K562 (cell line): ENCODE measurements at regions not wholly inside any gene's neighbourhood (a gene's known extent, or its start where the extent isn't known, plus 50 kb on each side); places are given as distances from the start of the nearest gene placed in this dataset.

ENCODE experiments used
- ATAC-seq: fragments of 200-7000 bp; cut with Tn5 transposase; 3 replicates; pipeline ENCODE4 v1.9.1; 2020; ENCODE audit warnings: moderate library complexity
- BruUV-seq: library from RNA; stranded (reverse); fragments of 400-500 nt; replicated peaks from 2 replicates; lab custom pipeline; 2021; lab: Mats Ljungman, UMichigan
- CTCF ChIA-PET: fragments of 300-600 bp; formaldehyde crosslinking; extraction: SDS; loops from one replicate; lab custom pipeline; 2021; ENCODE audit warnings: low intra/inter-chr PET ratio; lab: Yijun Ruan, JAX
- POLR2A ChIA-PET: fragments of 300-600, 350-650 bp; sonication (Branson Sonifier 250); formaldehyde crosslinking; extraction: SDS; loops from one replicate; lab custom pipeline; 2021; ENCODE audit warnings: antibody characterized with exemption, inconsistent platforms; lab: Yijun Ruan, JAX
- DNase-seq, 4 experiments: peaks; one replicate each; pipeline versions ENCODE4 v3.0.0 to v3.0.0-alpha.2; 2011 to 2018; ENCODE audit warnings: low spot score in 3 of 4, mixed read lengths in 3 of 4; ENCODE audit errors: extremely low read depth in 1 of 4
- FAIRE-seq: peaks from 2 replicates; lab custom pipeline; 2011; peaks lifted over from hg19 to GRCh38; lab: Jason Lieb, UNC
- H2AFZ ChIP-seq: 2 replicates; pipeline ENCODE4 v1.6.0; 2011; ENCODE audit warnings: low read depth, low read length, control low read depth, inconsistent platforms
- H3K27ac ChIP-seq: fragments of 200-600 bp; 3 replicates; pipeline ENCODE4 v1.8.0; 2011; ENCODE audit warnings: low read depth, mild to moderate bottlenecking, control low read depth, inconsistent platforms, low read length, moderate library complexity, mixed read lengths; ENCODE audit errors: extremely low read depth
- H3K27me3 ChIP-seq, 2 experiments: fragments of 300-600 bp in 1 of 2; 2 replicates in 1 of 2; 3 replicates in 1 of 2; pipeline versions ENCODE4 v1.6.0 to v1.8.0; 2011; ENCODE audit warnings: inconsistent platforms in 2 of 2, low read length in 2 of 2, mild to moderate bottlenecking in 1 of 2, mixed read lengths in 1 of 2, moderate library complexity in 1 of 2; ENCODE audit not compliant: control insufficient read depth in 2 of 2, insufficient read depth in 2 of 2
- H3K36me3 ChIP-seq: fragments of 300-600 bp; 3 replicates; pipeline ENCODE4 v1.8.0; 2011; ENCODE audit warnings: mild to moderate bottlenecking, low read length, inconsistent platforms; ENCODE audit not compliant: control insufficient read depth, insufficient read depth
- H3K4me1 ChIP-seq, 2 experiments: fragments of 200-600 bp in 1 of 2; replicated peaks in 1 of 2; 2 replicates in 1 of 2; 3 replicates in 1 of 2; pipeline versions ENCODE4 v1.5.1 to v1.8.0; 2011; ENCODE audit warnings: inconsistent platforms in 2 of 2, low read length in 2 of 2, mild to moderate bottlenecking in 1 of 2, mixed read lengths in 1 of 2, moderate library complexity in 1 of 2; ENCODE audit not compliant: control insufficient read depth in 2 of 2, insufficient read depth in 2 of 2
- H3K4me2 ChIP-seq: 2 replicates; pipeline ENCODE4 v1.6.1; 2011; ENCODE audit warnings: low read length, control low read depth, inconsistent platforms, mixed read lengths; ENCODE audit not compliant: insufficient read depth
- H3K4me3 ChIP-seq: fragments of 200-600 bp; sonication (generic), shearing (Covaris generic); 2 replicates; pipeline ENCODE4 v1.5.1; 2016; ENCODE audit warnings: control low read depth, inconsistent platforms
- H3K79me2 ChIP-seq: fragments of 200-600 bp; 3 replicates; pipeline ENCODE4 v1.8.0; 2011; ENCODE audit warnings: low read length, inconsistent platforms; ENCODE audit not compliant: control insufficient read depth, insufficient read depth
- H3K9ac ChIP-seq, 2 experiments: 2 replicates each; pipeline versions ENCODE4 v1.6.0 to v1.6.1; 2011; ENCODE audit warnings: low read depth in 2 of 2, low read length in 2 of 2, control low read depth in 1 of 2, inconsistent platforms in 1 of 2, mild to moderate bottlenecking in 1 of 2, mixed read lengths in 1 of 2; ENCODE audit not compliant: insufficient read depth in 1 of 2
- H3K9me1 ChIP-seq: one replicate; pipeline ENCODE4 v1.6.0; 2011; ENCODE audit warnings: inconsistent platforms, mild to moderate bottlenecking, low read length, moderate library complexity; ENCODE audit not compliant: control insufficient read depth, insufficient read depth
- H3K9me3 ChIP-seq: replicated peaks from 2 replicates; pipeline ENCODE4 v1.5.1; 2011; ENCODE audit warnings: low read depth, low read length, inconsistent platforms; ENCODE audit not compliant: control insufficient read depth, insufficient read depth
- H4K20me1 ChIP-seq: replicated peaks from 2 replicates; pipeline ENCODE4 v1.6.1; 2011; ENCODE audit warnings: low read length, inconsistent platforms, mixed read lengths; ENCODE audit not compliant: control insufficient read depth, insufficient read depth
- CHD2 ChIP-seq: IDR thresholded peaks from 2 replicates; pipeline ENCODE4 v1.6.1; 2011; ENCODE audit warnings: low read depth, low read length
- CUX1 ChIP-seq: fragments of 200-800 bp; sonication (Bioruptor generic); IDR thresholded peaks from 2 replicates; pipeline ENCODE4 v1.6.1; 2016; ENCODE audit warnings: missing genetic modification characterization, missing compliant biosample characterization
- DIDO1 ChIP-seq: fragments of 450-650 bp; IDR thresholded peaks from 2 replicates; pipeline ENCODE4 v1.6.1; 2016; ENCODE audit warnings: low read depth, missing biosample characterization, missing genetic modification characterization
- ELK1 ChIP-seq: sonication (generic); formaldehyde crosslinking; IDR thresholded peaks from 2 replicates; pipeline ENCODE4 v1.8.1; 2022; ENCODE audit warnings: missing genetic modification reagents
- MEIS2 ChIP-seq: fragments of 450-650 bp; IDR thresholded peaks from 2 replicates; pipeline ENCODE4 v1.6.1; 2014; ENCODE audit warnings: mild to moderate bottlenecking; ENCODE audit not compliant: partially characterized antibody
- NFATC3 ChIP-seq: fragments of 450-650 bp; IDR thresholded peaks from 2 replicates; pipeline ENCODE4 v1.6.1; 2017; ENCODE audit warnings: mild to moderate bottlenecking
- NR2C1 ChIP-seq, 2 experiments: fragments of 450-650 bp; IDR thresholded peaks; 2 replicates each; pipeline ENCODE4 v1.6.1; 2017; ENCODE audit warnings: mild to moderate bottlenecking in 2 of 2, antibody characterized with exemption in 1 of 2, inconsistent platforms in 1 of 2, missing compliant biosample characterization in 1 of 2, missing genetic modification characterization in 1 of 2
- TAF7 ChIP-seq: fragments of 450-650 bp; IDR thresholded peaks from 2 replicates; pipeline ENCODE4 v1.6.1; 2016; ENCODE audit warnings: missing genetic modification characterization, missing compliant biosample characterization
- TARDBP ChIP-seq: fragments of 450-650 bp; IDR thresholded peaks from 2 replicates; pipeline ENCODE4 v1.6.1; 2016
- ZNF316 ChIP-seq: fragments of 450-650 bp; IDR thresholded peaks from 2 replicates; pipeline ENCODE4 v1.6.1; 2016
- WGBS: fragments of 100-300 bp; shearing (Covaris generic); methylation state at CpG from one replicate; pipeline ENCODE4 v1.1.6; 2016; ENCODE audit warnings: low coverage, mixed read lengths; ENCODE audit not compliant: insufficient coverage; ENCODE audit errors: missing lambda C conversion rate; 5-methylcytosine and 5-hydroxymethylcytosine counted together
- in situ Hi-C: fragments of 300-500 bp; cut with MboI; formaldehyde crosslinking; loops from 4 replicates; pipeline ENCODE4 v1.15.0; 2018; ENCODE audit warnings: inconsistent platforms, mixed read lengths
- intact Hi-C: fragments of 100-400 bp; cut with micrococcal nuclease; formaldehyde crosslinking; loops from 2 replicates; pipeline ENCODE4 v1.14.2; 2022
- TF ChIP-seq, protein P1 (sequence below): IDR thresholded peaks from 2 replicates; pipeline ENCODE4 v1.6.1; 2014; ENCODE audit warnings: antibody characterized with exemption
- TF ChIP-seq, protein P2 (sequence below), 2 experiments: fragments of 450-650 bp in 1 of 2; IDR thresholded peaks; 2 replicates each; pipeline ENCODE4 v1.6.1; 2011 to 2017; ENCODE audit warnings: low read depth in 2 of 2, antibody characterized with exemption in 1 of 2, borderline replicate concordance in 1 of 2, low read length in 1 of 2, mild to moderate bottlenecking in 1 of 2, mixed read lengths in 1 of 2; ENCODE audit not compliant: control insufficient read depth in 1 of 2

- Histone ChIP-seq H3K9me3 (peaks cover 5% of the 10 kb centered on the region; the same call in 1 of the 2 replicates), H3K9me1 (no peaks in the 10 kb centered on the region), H3K27ac (no peak overlapping the region), H3K79me2 (no peaks in the 10 kb centered on the region), H4K20me1 (no peaks in the 10 kb centered on the region), H3K27me3 (no peaks in the 10 kb centered on the region), H3K9ac (no peak overlapping the region), H2AFZ (no peak overlapping the region), H3K36me3 (no peaks in the 10 kb centered on the region), H3K4me3 (no peak overlapping the region), H3K4me2 (no peak overlapping the region), H3K4me1 (no peaks in the 10 kb centered on the region)
- ATAC-seq (no peak), DNase-seq (no peak), FAIRE-seq (no peak)
- in situ Hi-C loops, result no loop called here
- CTCF ChIA-PET, result no interaction called here
- WGBS, result 3% methylated on average over 2 of the region's 2 CpGs
- POLR2A ChIA-PET, result no interaction called here
- BruUV-seq, result no TSS peak
- TF ChIP-seq NFATC3, result no peak
- no peak for TF ChIP-seq TARDBP
- TF ChIP-seq MEIS2, result no peak
- TF ChIP-seq, protein P1, sequence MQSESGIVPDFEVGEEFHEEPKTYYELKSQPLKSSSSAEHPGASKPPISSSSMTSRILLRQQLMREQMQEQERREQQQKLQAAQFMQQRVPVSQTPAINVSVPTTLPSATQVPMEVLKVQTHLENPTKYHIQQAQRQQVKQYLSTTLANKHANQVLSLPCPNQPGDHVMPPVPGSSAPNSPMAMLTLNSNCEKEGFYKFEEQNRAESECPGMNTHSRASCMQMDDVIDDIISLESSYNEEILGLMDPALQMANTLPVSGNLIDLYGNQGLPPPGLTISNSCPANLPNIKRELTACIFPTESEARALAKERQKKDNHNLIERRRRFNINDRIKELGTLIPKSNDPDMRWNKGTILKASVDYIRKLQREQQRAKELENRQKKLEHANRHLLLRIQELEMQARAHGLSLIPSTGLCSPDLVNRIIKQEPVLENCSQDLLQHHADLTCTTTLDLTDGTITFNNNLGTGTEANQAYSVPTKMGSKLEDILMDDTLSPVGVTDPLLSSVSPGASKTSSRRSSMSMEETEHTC, result no peak
- TF ChIP-seq DIDO1 (tag), result no peak
- TF ChIP-seq, protein P2, sequence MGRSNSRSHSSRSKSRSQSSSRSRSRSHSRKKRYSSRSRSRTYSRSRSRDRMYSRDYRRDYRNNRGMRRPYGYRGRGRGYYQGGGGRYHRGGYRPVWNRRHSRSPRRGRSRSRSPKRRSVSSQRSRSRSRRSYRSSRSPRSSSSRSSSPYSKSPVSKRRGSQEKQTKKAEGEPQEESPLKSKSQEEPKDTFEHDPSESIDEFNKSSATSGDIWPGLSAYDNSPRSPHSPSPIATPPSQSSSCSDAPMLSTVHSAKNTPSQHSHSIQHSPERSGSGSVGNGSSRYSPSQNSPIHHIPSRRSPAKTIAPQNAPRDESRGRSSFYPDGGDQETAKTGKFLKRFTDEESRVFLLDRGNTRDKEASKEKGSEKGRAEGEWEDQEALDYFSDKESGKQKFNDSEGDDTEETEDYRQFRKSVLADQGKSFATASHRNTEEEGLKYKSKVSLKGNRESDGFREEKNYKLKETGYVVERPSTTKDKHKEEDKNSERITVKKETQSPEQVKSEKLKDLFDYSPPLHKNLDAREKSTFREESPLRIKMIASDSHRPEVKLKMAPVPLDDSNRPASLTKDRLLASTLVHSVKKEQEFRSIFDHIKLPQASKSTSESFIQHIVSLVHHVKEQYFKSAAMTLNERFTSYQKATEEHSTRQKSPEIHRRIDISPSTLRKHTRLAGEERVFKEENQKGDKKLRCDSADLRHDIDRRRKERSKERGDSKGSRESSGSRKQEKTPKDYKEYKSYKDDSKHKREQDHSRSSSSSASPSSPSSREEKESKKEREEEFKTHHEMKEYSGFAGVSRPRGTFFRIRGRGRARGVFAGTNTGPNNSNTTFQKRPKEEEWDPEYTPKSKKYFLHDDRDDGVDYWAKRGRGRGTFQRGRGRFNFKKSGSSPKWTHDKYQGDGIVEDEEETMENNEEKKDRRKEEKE (IDR thresholded peaks at IDR 0.05; ENCODE audit: borderline replicate concordance in 1 of 2, control insufficient read depth in 1 of 2, low read depth in 2 of 2, low read length in 1 of 2), result no peak
- TF ChIP-seq NR2C1 (IDR thresholded peaks at IDR 0.05), result no peak
- TF ChIP-seq NR2C1 (tag; IDR thresholded peaks at IDR 0.05), result no peak
- no peak for TF ChIP-seq ELK1
- TF ChIP-seq CUX1 (CRISPR knock-in tag), result no peak
- no peak for TF ChIP-seq CHD2
- TF ChIP-seq ZNF316, result no peak
- TF ChIP-seq TAF7 (tag), result no peak
- intact Hi-C loops, result no loop called here
These were observed 379.1 kb upstream of the KIRREL3 start for GRCh38 chr11:127379686-127380085.
